Fibroblast of lung (primary cell): ENCODE measurements at regions not wholly inside any gene's neighbourhood (a gene's known extent, or its start where the extent isn't known, plus 50 kb on each side); places are given as distances from the start of the nearest gene placed in this dataset.

Experiments
- CTCF ChIP-seq, 2 donors: IDR thresholded peaks in 1 of 2; conservative IDR thresholded peaks in 1 of 2; 1 replicate in 1 of 2; 2 replicates in 1 of 2; pipeline ENCODE4 v1.5.1; 2011 to 2012; ENCODE audit warnings: low read length in 2 of 2, control low read depth in 1 of 2, inconsistent platforms in 1 of 2, low read depth in 1 of 2, mild to moderate bottlenecking in 1 of 2
- EZH2 ChIP-seq: IDR thresholded peaks from 2 replicates; pipeline ENCODE4 v1.5.1; 2012; ENCODE audit warnings: low read length, control low read depth, mild to moderate bottlenecking; ENCODE audit errors: missing control alignments

GRCh38 chr6:170048615-170049256, 242.1 kb downstream of the DLL1 start:
- TF ChIP-seq CTCF (conservative IDR thresholded peaks at IDR 0.05 in 1 of 2, IDR thresholded peaks at IDR 0.05 in 1 of 2; ENCODE audit: low read depth in 1 of 2, low read length in 2 of 2) (no peak), EZH2 (no peak)
